Motor neuron (in vitro differentiated cells): ENCODE measurements at regions not wholly inside any gene's neighbourhood (a gene's known extent, or its start where the extent isn't known, plus 50 kb on each side); places are given as distances from the start of the nearest gene placed in this dataset.
"Not testable (repeated sequence)": the region's sequence is repeated elsewhere in the genome, so short reads cannot be mapped to it uniquely, and the experiment has no call there.

ENCODE experiments used
- ATAC-seq, 8 experiments: fragments of 200-7000 bp; cut with Tn5 transposase; replicated peaks in 6 of 8; 2 replicates each; pipeline ENCODE4 v1.8.0; 2021; ENCODE audit warnings: mild to moderate bottlenecking in 8 of 8, moderate library complexity in 8 of 8
- H3K27ac ChIP-seq, 2 donors: fragments of 250-450 bp; sonication (Bioruptor Pico); 2 replicates each; pipeline ENCODE4 v1.9.0; 2021; ENCODE audit warnings: antibody characterized with exemption in 2 of 2, mild to moderate bottlenecking in 2 of 2, moderate library complexity in 1 of 2
- H3K4me1 ChIP-seq, 2 donors: fragments of 250-450 bp; sonication (Bioruptor Pico); replicated peaks in 1 of 2; 2 replicates each; pipeline ENCODE4 v1.6.1; 2021; ENCODE audit warnings: antibody characterized with exemption in 2 of 2, mild to moderate bottlenecking in 2 of 2, moderate library complexity in 1 of 2
- H3K4me3 ChIP-seq, 5 donors: fragments of 250-450 bp; sonication (Bioruptor Pico); 2 replicates each; pipeline ENCODE4 v1.9.0; 2021; ENCODE audit warnings: antibody characterized with exemption in 5 of 5, mild to moderate bottlenecking in 5 of 5, moderate library complexity in 4 of 5
- WGBS, 10 experiments: fragments of 450-650 bp; shearing (Covaris generic); methylation state at CpG; one replicate each; pipeline ENCODE4 v1.0.0; 2022; 5-methylcytosine and 5-hydroxymethylcytosine counted together
- in situ Hi-C, 9 experiments: fragments of 400-800 bp; cut with MboI; loops; one replicate each; pipeline ENCODE4 v1.15.0; 2021; ENCODE audit warnings: low sequenced_read_pairs in 9 of 9, low pct_unique_long_range_greater_than_20kb in 2 of 9; ENCODE audit not compliant: unreplicated experiment in 9 of 9

GRCh38 chr20:52076164-52076563 lies 115.4 kb downstream of the ZFP64 start:
- no peak overlapping the region for H3K4me3 ChIP-seq
- peak in 1 of 8 experiments; percentile 66 for ATAC-seq
- in situ Hi-C loops: loop anchor here in 7 of 9 experiments (25.0 kb wide), 5 partner anchors 264 to 1089 kb away; partner anchors contain the start of gene SALL4 (in 1 of the 7)
- H3K4me1 ChIP-seq: no peaks in the 10 kb centered on the region
- no peak overlapping the region for H3K27ac ChIP-seq
- 40 to 100% (median 85%) methylated on average over 1 to 2 of the region's 2 CpGs; no CpG with 5 or more reads in 2 of the 10 experiments for WGBS, 10 experiments

DNA sequence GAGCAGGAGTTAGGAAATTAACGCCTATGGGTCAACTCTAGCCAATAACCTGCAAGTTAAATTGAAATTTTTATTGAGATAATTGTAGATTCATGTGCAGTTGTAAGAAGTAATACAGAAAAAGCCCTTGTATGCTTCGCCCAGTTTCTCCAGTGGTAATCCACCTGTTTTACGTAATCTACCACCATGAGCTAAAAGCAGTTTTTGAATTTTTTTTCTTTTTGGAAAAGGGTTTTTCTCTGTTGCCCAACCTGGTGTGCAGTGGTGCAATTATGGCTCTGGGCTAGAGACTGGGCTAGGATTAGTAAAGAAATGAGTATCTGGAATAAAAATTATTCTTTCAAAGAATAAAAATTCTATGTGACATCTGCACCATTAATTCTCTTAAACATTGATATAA lies 116.2 kb downstream of the ZFP64 start:
- H3K4me1 ChIP-seq: no peaks in the 10 kb centered on the region
- in situ Hi-C loops: loop anchor here in 7 of 9 experiments (25.0 kb wide), 5 partner anchors 263 to 1088 kb away; partner anchors contain the start of gene SALL4 (in 1 of the 7)
- no peak for ATAC-seq
- WGBS, 10 experiments: 82 to 100% (median 93%) methylated on average over 1 to 3 of the region's 3 CpGs; no CpG with 5 or more reads in 1 of the 10 experiments
- H3K27ac ChIP-seq: no peak overlapping the region
- H3K4me3 ChIP-seq: no peak overlapping the region

- no peak overlapping the region for H3K27ac ChIP-seq
- 50 to 93% (median 86%) methylated on average over 1 to 2 of the region's 2 CpGs; no CpG with 5 or more reads in 5 of the 10 experiments for WGBS, 10 experiments
- peaks cover 0 to 11% of the 10 kb centered on the region in 2 donors for H3K4me1 ChIP-seq
- in situ Hi-C loops: loop anchor here in 2 of 9 experiments (25.0 kb wide), 1 partner anchor 259 kb away; the partner anchor contains the start of gene SALL4 (in 2 of the 2)
- H3K4me3 ChIP-seq: no peak overlapping the region
- no peak for ATAC-seq
Measured at GRCh38 chr20:52071136-52071535, 120.4 kb downstream of the ZFP64 start.

DNA sequence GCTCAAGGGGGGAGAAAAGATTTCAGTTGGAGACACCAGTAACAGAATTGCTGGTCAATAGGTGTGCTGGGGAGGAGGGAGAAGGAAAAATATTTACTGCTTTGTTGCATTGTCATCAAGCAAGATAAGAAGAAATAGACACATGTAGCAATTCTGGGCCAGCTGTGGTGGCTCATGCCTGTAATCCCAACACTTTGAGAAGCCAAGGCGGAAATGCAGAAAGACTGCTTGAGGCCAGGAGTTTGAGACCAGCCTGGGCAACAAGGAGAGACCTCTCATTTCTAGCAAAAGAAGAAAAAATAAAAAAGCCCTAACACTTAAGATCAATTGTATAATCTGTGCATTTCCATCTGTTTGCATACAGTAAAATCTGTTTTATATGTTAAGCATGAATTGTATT lies 126.6 kb downstream of the ZFP64 start:
- Histone ChIP-seq H3K4me3 (no peak overlapping the region), H3K4me1 (peaks cover 3 to 11% of the 10 kb centered on the region in 2 donors), H3K27ac (no peak overlapping the region)
- in situ Hi-C loops: loop anchor here in 2 of 9 experiments (25.0 kb wide), 1 partner anchor 253 kb away; the partner anchor contains the start of gene SALL4 (in 2 of the 2)
- 89 to 100% (median 100%) methylated on average over 1 of the region's 1 CpG; no CpG with 5 or more reads in 4 of the 10 experiments for WGBS, 10 experiments
- ATAC-seq: no peak

- no peak for ATAC-seq
- 67 to 100% (median 99%) methylated on average over 1 to 5 of the region's 5 CpGs for WGBS, 10 experiments
- Histone ChIP-seq H3K27ac (no peak overlapping the region), H3K4me1 (peaks cover 3% of the 10 kb centered on the region in 2 donors), H3K4me3 (no peak overlapping the region)
- in situ Hi-C loops: loop anchor here in 2 of 9 experiments (25.0 kb wide), 1 partner anchor 250 kb away; the partner anchor contains the start of gene SALL4 (in 2 of the 2)
Measured at GRCh38 chr20:52062452-52063209, 128.9 kb downstream of the ZFP64 start.

DNA sequence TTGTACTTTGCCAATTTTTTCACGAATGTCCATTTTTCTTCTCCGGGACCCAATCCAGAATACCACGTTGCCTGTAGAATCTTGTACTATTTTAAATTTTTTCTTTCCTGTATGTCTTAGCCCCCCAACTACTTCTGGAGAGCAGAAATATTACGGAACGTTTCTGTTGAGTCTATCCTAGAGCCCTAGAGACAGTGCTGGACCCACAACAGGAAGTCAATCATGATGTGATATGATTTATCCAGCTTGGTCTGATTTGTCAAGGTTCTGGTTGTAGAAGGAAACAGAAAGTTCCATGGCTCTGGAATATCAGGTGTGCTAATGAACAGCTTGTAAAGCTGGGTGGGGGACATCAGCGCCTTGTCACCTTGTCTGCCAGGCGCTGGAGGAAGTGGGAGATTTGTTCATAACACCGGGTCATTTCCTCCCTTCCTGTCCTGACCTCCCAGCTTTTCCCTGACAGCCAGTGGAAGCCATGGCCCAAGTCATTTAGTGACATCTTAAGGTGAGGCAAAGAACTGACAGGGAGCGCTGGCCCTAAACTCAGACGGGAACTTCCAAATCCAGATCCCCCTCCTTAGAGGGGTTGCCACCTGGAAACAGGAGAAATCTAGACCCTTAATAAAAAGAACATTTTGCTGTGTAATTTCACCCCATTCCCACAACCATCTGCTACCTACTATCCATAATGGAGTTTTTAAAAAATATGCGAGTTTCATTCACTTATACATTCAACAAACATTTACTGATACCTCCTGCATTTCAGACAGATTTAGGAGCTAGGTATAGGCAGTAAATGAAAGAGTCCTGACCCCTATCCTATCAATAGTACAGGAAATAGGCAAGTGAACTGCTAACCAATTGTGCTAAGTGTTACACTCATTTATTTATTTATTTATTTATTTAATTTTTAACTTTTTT lies 130.5 kb downstream of the ZFP64 start:
- in situ Hi-C loops: loop anchor here in 2 of 9 experiments (25.0 kb wide), 1 partner anchor 249 kb away; the partner anchor contains the start of gene SALL4 (in 2 of the 2)
- peak in 6 of 8 experiments; percentile 32 to 84 (median 57) for ATAC-seq
- H3K27ac ChIP-seq: no peak overlapping the region
- peaks cover 0 to 3% of the 10 kb centered on the region in 2 donors for H3K4me1 ChIP-seq
- WGBS, 10 experiments: 30 to 80% (median 67%) methylated on average over 2 to 10 of the region's 11 CpGs
- no peak overlapping the region for H3K4me3 ChIP-seq

DNA sequence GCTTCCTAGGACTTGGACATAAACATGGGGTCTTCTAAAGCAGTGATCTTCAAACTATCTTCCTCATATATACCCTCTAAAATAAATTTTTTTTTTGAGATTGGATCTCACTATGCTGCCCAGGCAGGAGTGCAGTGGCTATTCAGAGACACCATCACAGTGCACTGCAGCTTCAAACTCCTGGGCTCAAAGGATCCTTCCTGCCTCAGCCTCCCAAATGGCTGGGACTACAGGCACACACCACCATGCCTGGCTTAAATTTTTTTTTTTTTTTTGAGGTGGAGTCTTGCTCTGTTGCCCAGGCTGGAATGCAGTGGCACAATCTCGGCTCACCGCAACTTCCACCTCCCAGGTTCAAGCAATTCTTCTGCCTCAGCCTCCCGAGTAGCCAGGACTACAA lies 134.4 kb downstream of the ZFP64 start:
- not testable (repeated sequence) for ATAC-seq, H3K4me1 ChIP-seq, H3K27ac ChIP-seq, H3K4me3 ChIP-seq
- WGBS, 10 experiments: 81 to 100% (median 100%) methylated on average over 2 to 3 of the region's 3 CpGs; no CpG with 5 or more reads in 7 of the 10 experiments
- in situ Hi-C loops: loop anchor here in 2 of 9 experiments (25.0 kb wide), 1 partner anchor 245 kb away; the partner anchor contains the start of gene SALL4 (in 2 of the 2)

GRCh38 chr20:52056203-52057062 lies 135.1 kb downstream of the ZFP64 start:
- H3K27ac ChIP-seq: no peak overlapping the region
- peaks cover 0 to 3% of the 10 kb centered on the region in 2 donors for H3K4me1 ChIP-seq
- H3K4me3 ChIP-seq: no peak overlapping the region
- ATAC-seq: peak in 2 of 8 experiments; percentile 28 to 40
- in situ Hi-C loops: loop anchor here in 2 of 9 experiments (25.0 kb wide), 1 partner anchor 244 kb away; the partner anchor contains the start of gene SALL4 (in 2 of the 2)

- in situ Hi-C loops: loop anchor here in 2 of 9 experiments (25.0 kb wide), 1 partner anchor 242 kb away; the partner anchor contains the start of gene SALL4 (in 2 of the 2)
- H3K4me3 ChIP-seq: no peak overlapping the region
- H3K4me1 ChIP-seq: peaks cover 2 to 3% of the 10 kb centered on the region in 2 donors
- no peak for ATAC-seq
- H3K27ac ChIP-seq: no peak overlapping the region
- 95 to 100% (median 100%) methylated on average over 1 to 3 of the region's 5 CpGs; no CpG with 5 or more reads in 7 of the 10 experiments for WGBS, 10 experiments
Measured at GRCh38 chr20:52054123-52054522, 137.5 kb downstream of the ZFP64 start.

GRCh38 chr20:52049001-52049731 lies 142.4 kb downstream of the ZFP64 start:
- Histone ChIP-seq H3K4me1 (peaks cover 12 to 18% of the 10 kb centered on the region in 2 donors), H3K27ac (no peak overlapping the region), H3K4me3 (no peak overlapping the region)
- in situ Hi-C loops: no loop called here
- WGBS, 10 experiments: 11 to 60% (median 23%) methylated on average over 1 to 7 of the region's 7 CpGs
- ATAC-seq: peak in 7 of 8 experiments; percentile 17 to 49 (median 41)
